OCI-LY7 (cell line): ENCODE measurements at regions not wholly inside any gene's neighbourhood (a gene's known extent, or its start where the extent isn't known, plus 50 kb on each side); places are given as distances from the start of the nearest gene placed in this dataset.

Experiments used
- BruUV-seq: library from RNA; stranded (reverse); fragments of 400-500 nt; replicated peaks from 2 replicates; lab custom pipeline; 2021; lab: Mats Ljungman, UMichigan
- CTCF ChIA-PET: fragments of 300-600 bp; sonication (Branson Sonifier 250); formaldehyde crosslinking; loops from one replicate; lab custom pipeline; 2022; ENCODE audit warnings: antibody characterized with exemption; ENCODE audit not compliant: unreplicated experiment; lab: Charles Lee
- POLR2A ChIA-PET: fragments of 300-600 bp; sonication (Branson Sonifier 250); formaldehyde crosslinking; loops from one replicate; lab custom pipeline; 2022; ENCODE audit warnings: antibody characterized with exemption; lab: Charles Lee
- DNase-seq: peaks from one replicate; pipeline ENCODE4 v3.0.0-alpha.2; 2015; ENCODE audit warnings: low spot score
- H2AFZ ChIP-seq: fragments of 200-600 bp; sonication (generic), shearing (Covaris generic); 2 replicates; pipeline ENCODE4 v1.6.1; 2014; ENCODE audit warnings: mild to moderate bottlenecking, antibody characterized with exemption, low read length, moderate library complexity
- H3K27ac ChIP-seq: fragments of 200-600 bp; sonication (generic); 2 replicates; pipeline ENCODE4 v1.5.1; 2014; ENCODE audit warnings: mixed run types, low read depth, mild to moderate bottlenecking, moderate library complexity, low read length, inconsistent platforms; ENCODE audit not compliant: poor library complexity, severe bottlenecking
- H3K36me3 ChIP-seq: fragments of 200-600 bp; sonication (generic); 2 replicates; pipeline ENCODE4 v1.6.1; 2014; ENCODE audit warnings: mild to moderate bottlenecking, antibody characterized with exemption, low read length, moderate library complexity, mixed read lengths; ENCODE audit not compliant: insufficient read depth
- H3K4me1 ChIP-seq: fragments of 200-600 bp; sonication (generic); 2 replicates; pipeline ENCODE4 v1.5.1; 2014; ENCODE audit warnings: mild to moderate bottlenecking, low read length; ENCODE audit not compliant: insufficient read depth, poor library complexity, severe bottlenecking
- H3K4me2 ChIP-seq: fragments of 200-600 bp; sonication (generic); 2 replicates; pipeline ENCODE4 v1.6.1; 2014; ENCODE audit warnings: mild to moderate bottlenecking, low read length
- H3K4me3 ChIP-seq: fragments of 200-600 bp; sonication (generic); 2 replicates; pipeline ENCODE4 v1.5.1; 2014; ENCODE audit warnings: mild to moderate bottlenecking, low read depth, low read length; ENCODE audit not compliant: poor library complexity, severe bottlenecking
- H3K79me2 ChIP-seq: fragments of 200-600 bp; sonication (generic); 2 replicates; pipeline ENCODE4 v1.6.1; 2016; ENCODE audit warnings: low read depth, mild to moderate bottlenecking, low read length, moderate library complexity, mixed read lengths; ENCODE audit not compliant: insufficient read depth
- H3K9me2 ChIP-seq: fragments of 200-600 bp; sonication (generic); 2 replicates; pipeline ENCODE4 v1.6.1; 2016; ENCODE audit warnings: mild to moderate bottlenecking, low read length, mixed read lengths; ENCODE audit not compliant: insufficient read depth
- H3K9me3 ChIP-seq: fragments of 200-600 bp; sonication (generic); 2 replicates; pipeline ENCODE4 v1.6.1; 2014; ENCODE audit warnings: mild to moderate bottlenecking, mixed run types, low read length, mixed read lengths
- H4K20me1 ChIP-seq: fragments of 200-600 bp; sonication (generic); 2 replicates; pipeline ENCODE4 v1.6.1; 2014; ENCODE audit warnings: mild to moderate bottlenecking, antibody characterized with exemption, low read length, moderate library complexity, mixed read lengths; ENCODE audit not compliant: insufficient read depth
- EZH2phosphoT487 ChIP-seq: fragments of 200-600 bp; sonication (generic); IDR thresholded peaks from 2 replicates; pipeline ENCODE4 v1.6.1; 2018; ENCODE audit warnings: low read depth, borderline replicate concordance, mild to moderate bottlenecking, mixed run types, antibody characterized with exemption, low read length, moderate library complexity, mixed read lengths
- intact Hi-C: fragments of 100-400 bp; cut with micrococcal nuclease; formaldehyde crosslinking; loops from one replicate; pipeline ENCODE4 v1.10.0; 2022; ENCODE audit not compliant: unreplicated experiment
- TF ChIP-seq, protein P1 (sequence below): fragments of 200-600 bp; sonication (generic); conservative IDR thresholded peaks from 2 replicates; pipeline ENCODE4 v1.5.1; 2014; ENCODE audit warnings: mild to moderate bottlenecking, antibody characterized with exemption, low read length, moderate library complexity, mixed read lengths

DNA sequence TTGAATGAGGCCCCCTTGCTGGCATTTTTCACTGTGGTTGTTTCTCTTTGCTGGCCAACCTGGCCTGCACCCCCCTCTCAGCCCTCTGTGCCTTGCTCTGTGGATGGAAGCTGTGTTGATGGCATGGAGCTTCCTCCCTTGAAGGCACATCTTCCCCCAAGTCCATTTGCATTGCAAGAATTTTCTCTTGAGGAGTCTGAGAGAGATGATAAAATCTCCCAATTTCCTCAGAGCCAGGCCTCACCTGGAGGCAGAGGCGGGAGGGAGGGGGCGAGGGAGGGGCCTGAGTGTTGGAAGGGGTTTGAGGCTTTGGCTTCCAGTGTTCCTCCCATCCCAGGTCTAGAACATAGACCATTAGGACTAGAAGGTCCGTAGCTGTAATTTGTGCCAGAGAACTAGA, 175.1 kb downstream of the SCP2D1 start:
- no peak for DNase-seq
- POLR2A ChIA-PET, result interaction anchor here (0.6 kb wide), 1 partner anchor 111 kb away, joined by 3 read pairs; no protein-coding TSS in a partner anchor
- no peaks in the 10 kb centered on the region for H3K36me3 ChIP-seq
- H4K20me1 ChIP-seq, result no peaks in the 10 kb centered on the region
- CTCF ChIA-PET, result no interaction called here
- no peak overlapping the region for H3K27ac ChIP-seq
- H3K79me2 ChIP-seq, result no peaks in the 10 kb centered on the region
- intact Hi-C loops, result no loop called here
- no peaks in the 10 kb centered on the region for H3K4me1 ChIP-seq
- no peak overlapping the region for H3K4me3 ChIP-seq
- TF ChIP-seq EZH2phosphoT487, result no peak
- TF ChIP-seq, protein P1, sequence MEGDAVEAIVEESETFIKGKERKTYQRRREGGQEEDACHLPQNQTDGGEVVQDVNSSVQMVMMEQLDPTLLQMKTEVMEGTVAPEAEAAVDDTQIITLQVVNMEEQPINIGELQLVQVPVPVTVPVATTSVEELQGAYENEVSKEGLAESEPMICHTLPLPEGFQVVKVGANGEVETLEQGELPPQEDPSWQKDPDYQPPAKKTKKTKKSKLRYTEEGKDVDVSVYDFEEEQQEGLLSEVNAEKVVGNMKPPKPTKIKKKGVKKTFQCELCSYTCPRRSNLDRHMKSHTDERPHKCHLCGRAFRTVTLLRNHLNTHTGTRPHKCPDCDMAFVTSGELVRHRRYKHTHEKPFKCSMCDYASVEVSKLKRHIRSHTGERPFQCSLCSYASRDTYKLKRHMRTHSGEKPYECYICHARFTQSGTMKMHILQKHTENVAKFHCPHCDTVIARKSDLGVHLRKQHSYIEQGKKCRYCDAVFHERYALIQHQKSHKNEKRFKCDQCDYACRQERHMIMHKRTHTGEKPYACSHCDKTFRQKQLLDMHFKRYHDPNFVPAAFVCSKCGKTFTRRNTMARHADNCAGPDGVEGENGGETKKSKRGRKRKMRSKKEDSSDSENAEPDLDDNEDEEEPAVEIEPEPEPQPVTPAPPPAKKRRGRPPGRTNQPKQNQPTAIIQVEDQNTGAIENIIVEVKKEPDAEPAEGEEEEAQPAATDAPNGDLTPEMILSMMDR, result no peak
- BruUV-seq, result no TSS peak
- H3K4me2 ChIP-seq, result no peak overlapping the region
- no peaks in the 10 kb centered on the region for H3K9me3 ChIP-seq
- no peaks in the 10 kb centered on the region for H3K9me2 ChIP-seq
- no peak overlapping the region for H2AFZ ChIP-seq

GRCh38 chr20:18989736-18990474, 176.3 kb downstream of the SCP2D1 start:
- POLR2A ChIA-PET, result no interaction called here
- intact Hi-C loops, result no loop called here
- TF ChIP-seq, protein P1, result no peak
- TF ChIP-seq EZH2phosphoT487, result no peak

DNA sequence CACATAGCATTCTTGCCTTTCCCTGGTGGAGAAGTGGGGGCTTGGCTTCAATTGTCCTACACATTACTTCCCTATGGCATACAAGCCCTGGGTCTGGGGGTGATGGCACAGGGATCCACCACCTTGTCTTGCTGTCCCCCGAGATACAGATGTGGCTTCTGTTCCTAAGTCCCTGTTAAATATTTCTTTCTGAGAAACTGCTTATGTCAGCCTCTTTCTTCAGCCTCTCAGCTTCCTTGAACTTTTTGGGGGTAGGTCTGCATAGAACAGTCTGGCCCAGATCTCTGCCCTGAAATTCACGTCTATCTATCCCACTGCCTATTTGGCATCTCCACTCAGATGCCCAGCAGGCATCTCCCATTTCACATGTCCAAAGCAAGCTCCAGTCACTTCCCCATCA, 177.4 kb downstream of the SCP2D1 start:
- Histone ChIP-seq H3K36me3 (no peaks in the 10 kb centered on the region), H3K27ac (no peak overlapping the region), H3K4me1 (no peaks in the 10 kb centered on the region), H3K9me3 (no peaks in the 10 kb centered on the region), H3K4me2 (no peak overlapping the region), H2AFZ (no peak overlapping the region), H3K9me2 (no peaks in the 10 kb centered on the region), H4K20me1 (no peaks in the 10 kb centered on the region), H3K79me2 (no peaks in the 10 kb centered on the region), H3K4me3 (no peak overlapping the region)
- CTCF ChIA-PET, result no interaction called here
- POLR2A ChIA-PET, result no interaction called here
- intact Hi-C loops, result no loop called here
- TF ChIP-seq, protein P1, result no peak
- TF ChIP-seq EZH2phosphoT487, result no peak
- DNase-seq, result no peak
- no TSS peak for BruUV-seq

More at GRCh38 chr20:18989736-18990474, 176.3 kb downstream of the SCP2D1 start:
- H3K4me1 ChIP-seq, result no peaks in the 10 kb centered on the region
- no peak overlapping the region for H3K4me2 ChIP-seq
- H3K4me3 ChIP-seq, result no peak overlapping the region
- no peaks in the 10 kb centered on the region for H3K79me2 ChIP-seq
- CTCF ChIA-PET, result no interaction called here
- H3K9me2 ChIP-seq, result no peaks in the 10 kb centered on the region
- H4K20me1 ChIP-seq, result no peaks in the 10 kb centered on the region
- no peaks in the 10 kb centered on the region for H3K9me3 ChIP-seq
- H2AFZ ChIP-seq, result no peak overlapping the region
- BruUV-seq, result no TSS peak
- no peaks in the 10 kb centered on the region for H3K36me3 ChIP-seq
- no peak overlapping the region for H3K27ac ChIP-seq
- no peak for DNase-seq
